IMR-90 (cell line): ENCODE measurements at regions not wholly inside any gene's neighbourhood (a gene's known extent, or its start where the extent isn't known, plus 50 kb on each side); places are given as distances from the start of the nearest gene placed in this dataset.

Source experiments
- ATAC-seq: fragments of 200-7000 bp; cut with Tn5 transposase; 2 replicates; pipeline ENCODE4 v1.9.1; 2020; ENCODE audit warnings: low read depth, mild to moderate bottlenecking, moderate library complexity
- BruUV-seq: library from RNA; stranded (reverse); fragments of 400-500 nt; replicated peaks from 2 replicates; lab custom pipeline; 2021; lab: Mats Ljungman, UMichigan
- CTCF ChIA-PET: fragments of 300-600 bp; formaldehyde crosslinking; extraction: SDS; loops from one replicate; lab custom pipeline; 2021; ENCODE audit warnings: antibody characterized with exemption; lab: Yijun Ruan, JAX
- POLR2A ChIA-PET: fragments of 300-600 bp; sonication (Branson Sonifier 250); formaldehyde crosslinking; loops from one replicate; lab custom pipeline; 2022; ENCODE audit warnings: antibody characterized with exemption; ENCODE audit not compliant: unreplicated experiment; lab: Charles Lee
- DNase-seq: peaks from one replicate; pipeline ENCODE4 v3.0.0; 2013
- H2AFZ ChIP-seq: replicated peaks from 2 replicates; pipeline ENCODE3; 2013; ENCODE audit warnings: low read length, mild to moderate bottlenecking; ENCODE audit not compliant: poor library complexity
- H2AK5ac ChIP-seq: 2 replicates; pipeline ENCODE4 v1.6.1; 2013; ENCODE audit warnings: low read depth, low read length, inconsistent platforms
- H2AK9ac ChIP-seq: replicated peaks from 2 replicates; pipeline ENCODE3; 2013; ENCODE audit warnings: mild to moderate bottlenecking, low read depth, low read length, moderate library complexity; ENCODE audit not compliant: poor library complexity
- H2BK120ac ChIP-seq: 2 replicates; pipeline ENCODE4 v1.6.1; 2013; ENCODE audit warnings: low read depth, low read length, inconsistent platforms
- H2BK15ac ChIP-seq: 3 replicates; pipeline ENCODE4 v1.6.1; 2013; ENCODE audit warnings: low read depth, low read length, inconsistent platforms
- H2BK20ac ChIP-seq: 2 replicates; pipeline ENCODE4 v1.6.1; 2013; ENCODE audit warnings: low read depth, mild to moderate bottlenecking, inconsistent platforms, low read length, moderate library complexity
- H2BK5ac ChIP-seq: 2 replicates; pipeline ENCODE4 v1.6.1; 2013; ENCODE audit warnings: mild to moderate bottlenecking, low read depth, low read length, inconsistent platforms; ENCODE audit not compliant: poor library complexity, severe bottlenecking
- H3K14ac ChIP-seq: replicated peaks from 2 replicates; pipeline ENCODE4 v1.6.1; 2013; ENCODE audit warnings: low read depth, low read length, inconsistent platforms
- H3K18ac ChIP-seq: 2 replicates; pipeline ENCODE4 v1.6.1; 2013; ENCODE audit warnings: low read depth, low read length, control low read depth
- H3K23ac ChIP-seq: 2 replicates; pipeline ENCODE4 v1.6.1; 2013; ENCODE audit warnings: low read depth, low read length, inconsistent platforms
- H3K27ac ChIP-seq: 2 replicates; pipeline ENCODE4 v1.5.1; 2013; ENCODE audit warnings: mild to moderate bottlenecking, control low read depth, low read length; ENCODE audit not compliant: insufficient read depth
- H3K27me3 ChIP-seq: 2 replicates; pipeline ENCODE4 v1.6.1; 2013; ENCODE audit warnings: low read length; ENCODE audit not compliant: control insufficient read depth, insufficient read depth
- H3K36me3 ChIP-seq: 2 replicates; pipeline ENCODE4 v1.6.1; 2013; ENCODE audit warnings: low read length, mixed read lengths; ENCODE audit not compliant: control insufficient read depth, insufficient read depth
- H3K4ac ChIP-seq: 2 replicates; pipeline ENCODE4 v1.6.1; 2013; ENCODE audit warnings: low read depth, low read length, inconsistent platforms
- H3K4me1 ChIP-seq: 2 replicates; pipeline ENCODE4 v1.6.1; 2013; ENCODE audit warnings: low read length, mixed read lengths; ENCODE audit not compliant: control insufficient read depth, insufficient read depth
- H3K4me2 ChIP-seq: 2 replicates; pipeline ENCODE4 v1.6.1; 2013; ENCODE audit warnings: low read depth, mild to moderate bottlenecking, control low read depth, low read length, moderate library complexity
- H3K4me3 ChIP-seq: 2 replicates; pipeline ENCODE4 v1.5.1; 2013; ENCODE audit warnings: low read depth, mild to moderate bottlenecking, control low read depth, low read length, moderate library complexity; ENCODE audit not compliant: insufficient read depth
- H3K56ac ChIP-seq: 2 replicates; pipeline ENCODE4 v1.6.1; 2013; ENCODE audit warnings: low read length, inconsistent platforms; ENCODE audit not compliant: insufficient read depth; ENCODE audit errors: extremely low read depth
- H3K79me1 ChIP-seq, 2 experiments: 2 replicates each; pipeline ENCODE4 v1.6.1; 2013; ENCODE audit warnings: low read length in 2 of 2, inconsistent platforms in 1 of 2, low read depth in 1 of 2
- H3K9ac ChIP-seq: 2 replicates; pipeline ENCODE4 v1.6.1; 2013; ENCODE audit warnings: low read depth, low read length, control low read depth
- H3K9me1 ChIP-seq: 2 replicates; pipeline ENCODE4 v1.6.1; 2013; ENCODE audit warnings: low read length, inconsistent platforms; ENCODE audit not compliant: insufficient read depth
- H3K9me3 ChIP-seq: 2 replicates; pipeline ENCODE4 v1.6.1; 2013; ENCODE audit warnings: low read length; ENCODE audit not compliant: control insufficient read depth, insufficient read depth
- H4K20me1 ChIP-seq: 2 replicates; pipeline ENCODE4 v1.6.1; 2013; ENCODE audit warnings: low read length, inconsistent platforms; ENCODE audit not compliant: insufficient read depth
- H4K5ac ChIP-seq: 2 replicates; pipeline ENCODE4 v1.6.1; 2013; ENCODE audit warnings: mild to moderate bottlenecking, low read depth, low read length, control low read depth
- H4K8ac ChIP-seq, 2 experiments: 2 replicates each; pipeline ENCODE4 v1.6.1; 2013; ENCODE audit warnings: low read depth in 2 of 2, low read length in 2 of 2, control low read depth in 1 of 2, inconsistent platforms in 1 of 2
- H4K91ac ChIP-seq: 2 replicates; pipeline ENCODE4 v1.6.1; 2013; ENCODE audit warnings: low read depth, low read length, inconsistent platforms; ENCODE audit not compliant: insufficient read depth
- BHLHE40 ChIP-seq: fragments of 150-350 bp; IDR thresholded peaks from 2 replicates; pipeline ENCODE4 v1.6.1; 2016; ENCODE audit warnings: mild to moderate bottlenecking, low read depth, low read length
- RAD21 ChIP-seq: IDR thresholded peaks from 2 replicates; pipeline ENCODE4 v1.6.1; 2012; ENCODE audit warnings: low read length, improper control_type of control experiment
- RCOR1 ChIP-seq: IDR thresholded peaks from 2 replicates; pipeline ENCODE4 v1.6.1; 2012; ENCODE audit warnings: mild to moderate bottlenecking, low read length, improper control_type of control experiment; ENCODE audit not compliant: insufficient replicate concordance
- dilution Hi-C: fragments of 300-500 bp; cut with HindIII; formaldehyde crosslinking; loops from one replicate; pipeline ENCODE4 v1.14.3; 2018; ENCODE audit warnings: low sequenced_read_pairs; ENCODE audit not compliant: unreplicated experiment
- in situ Hi-C: fragments of 300-500 bp; cut with MboI; formaldehyde crosslinking; loops from 3 replicates; pipeline ENCODE4 v1.14.3; 2019; ENCODE audit warnings: low sequenced_read_pairs, inconsistent platforms, mixed read lengths
- intact Hi-C: fragments of 100-400 bp; cut with micrococcal nuclease; formaldehyde crosslinking; loops from 2 replicates; pipeline ENCODE4 v1.10.0; 2022

- no TSS peak for BruUV-seq
- Histone ChIP-seq H3K14ac (no peak overlapping the region), H4K5ac (no peak overlapping the region), H3K9me3 (no peaks in the 10 kb centered on the region), H3K4me3 (no peak overlapping the region), H4K20me1 (no peaks in the 10 kb centered on the region), H3K4me2 (no peak overlapping the region), H2BK20ac (no peak overlapping the region), H3K79me1 (no peaks in the 10 kb centered on the region), H3K9me1 (no peaks in the 10 kb centered on the region), H3K56ac (no peak overlapping the region), H2AK9ac (no peak overlapping the region), H3K18ac (no peak overlapping the region), H3K23ac (no peak overlapping the region), H2BK5ac (no peak overlapping the region), H3K4me1 (peaks cover 8% of the 10 kb centered on the region; the same call in 1 of the 2 replicates), H3K9ac (no peak overlapping the region), H3K4ac (no peak overlapping the region), H4K8ac (no peak overlapping the region), H4K91ac (no peak overlapping the region), H2BK120ac (no peak overlapping the region), H3K36me3 (no peaks in the 10 kb centered on the region), H3K27ac (no peak overlapping the region), H2AFZ (no peak overlapping the region), H2AK5ac (no peak overlapping the region), H2BK15ac (no peak overlapping the region), H3K27me3 (peaks cover 11% of the 10 kb centered on the region)
- no peak for TF ChIP-seq RAD21
- TF ChIP-seq RCOR1 = no peak
- TF ChIP-seq BHLHE40 = no peak
- intact Hi-C loops = loop anchor here (5.0 kb wide), 1 partner anchor 595 kb away; the partner anchor contains the start of gene GLI3
- dilution Hi-C loops = no loop called here
- ATAC-seq (no peak), DNase-seq (no peak)
- in situ Hi-C loops = loop anchor here (5.0 to 25.0 kb wide), 2 partner anchors 885 to 1045 kb away; no protein-coding TSS in a partner anchor
- CTCF ChIA-PET = interaction anchor here (1.1 to 2.0 kb wide), 4 partner anchors 10 to 892 kb away, joined by 5 to 8 read pairs (median 6); no protein-coding TSS in a partner anchor
- POLR2A ChIA-PET = no interaction called here
These were observed 79.2 kb downstream of the C7orf25 start for GRCh38 chr7:42832667-42833066.
